ENCODE measurements at regions not wholly inside any gene's neighbourhood (a gene's known extent, or its start where the extent isn't known, plus 50 kb on each side); places are given as distances from the start of the nearest gene placed in this dataset.

DNA sequence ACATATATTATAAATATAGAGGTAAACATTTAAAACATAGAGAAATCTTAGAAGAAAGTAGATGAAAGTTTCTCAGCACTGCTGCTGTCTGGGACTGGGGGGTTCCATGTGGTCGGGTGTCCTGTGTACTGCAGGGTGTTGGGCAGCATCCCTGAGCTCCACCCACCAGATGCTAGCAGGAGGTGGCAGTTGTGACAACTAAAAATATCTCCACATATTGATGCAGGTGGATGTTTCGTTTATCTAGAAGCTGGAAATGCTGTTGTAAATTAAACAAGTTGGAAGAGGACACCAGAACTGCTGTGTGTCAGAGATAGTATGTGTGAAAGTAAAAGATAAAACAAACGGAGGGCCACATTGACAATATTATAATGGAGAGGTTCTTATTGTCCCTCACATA is 297.1 kb upstream of the USP9Y start:
- DNase-seq (ENCODE audit: low read depth) = no peak
- H3K4me3 ChIP-seq (ENCODE audit: low read depth, low read length) = no peak overlapping the region
- TF ChIP-seq, protein P1, sequence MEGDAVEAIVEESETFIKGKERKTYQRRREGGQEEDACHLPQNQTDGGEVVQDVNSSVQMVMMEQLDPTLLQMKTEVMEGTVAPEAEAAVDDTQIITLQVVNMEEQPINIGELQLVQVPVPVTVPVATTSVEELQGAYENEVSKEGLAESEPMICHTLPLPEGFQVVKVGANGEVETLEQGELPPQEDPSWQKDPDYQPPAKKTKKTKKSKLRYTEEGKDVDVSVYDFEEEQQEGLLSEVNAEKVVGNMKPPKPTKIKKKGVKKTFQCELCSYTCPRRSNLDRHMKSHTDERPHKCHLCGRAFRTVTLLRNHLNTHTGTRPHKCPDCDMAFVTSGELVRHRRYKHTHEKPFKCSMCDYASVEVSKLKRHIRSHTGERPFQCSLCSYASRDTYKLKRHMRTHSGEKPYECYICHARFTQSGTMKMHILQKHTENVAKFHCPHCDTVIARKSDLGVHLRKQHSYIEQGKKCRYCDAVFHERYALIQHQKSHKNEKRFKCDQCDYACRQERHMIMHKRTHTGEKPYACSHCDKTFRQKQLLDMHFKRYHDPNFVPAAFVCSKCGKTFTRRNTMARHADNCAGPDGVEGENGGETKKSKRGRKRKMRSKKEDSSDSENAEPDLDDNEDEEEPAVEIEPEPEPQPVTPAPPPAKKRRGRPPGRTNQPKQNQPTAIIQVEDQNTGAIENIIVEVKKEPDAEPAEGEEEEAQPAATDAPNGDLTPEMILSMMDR (conservative IDR thresholded peaks at IDR 0.05; ENCODE audit: low read depth, low read length) = no peak

GRCh38 chrY:12408236-12408635 is 292.8 kb upstream of the USP9Y start:
- H3K4me3 ChIP-seq (ENCODE audit: low read depth, low read length) = no peak overlapping the region
- TF ChIP-seq, protein P1 (conservative IDR thresholded peaks at IDR 0.05; ENCODE audit: low read depth, low read length) = no peak

DNA sequence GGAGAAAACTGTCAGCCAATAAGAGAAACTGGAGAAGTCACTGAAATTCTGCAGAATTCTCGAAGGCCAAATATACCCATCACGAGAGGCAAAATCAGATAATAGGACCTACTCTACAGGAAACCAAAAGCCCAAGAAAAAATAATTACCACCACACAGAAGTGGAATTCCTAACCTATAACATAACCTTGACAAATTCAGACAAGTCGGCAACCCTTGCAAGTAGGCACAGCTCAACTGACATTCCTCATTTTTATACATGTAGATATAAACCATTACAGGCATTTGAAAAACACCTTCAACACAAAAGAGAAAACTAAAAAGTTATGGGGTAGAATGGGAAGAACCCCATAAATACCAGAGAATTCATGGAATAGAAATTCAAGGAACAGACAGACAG is 290.3 kb upstream of the USP9Y start:
- TF ChIP-seq, protein P1 (conservative IDR thresholded peaks at IDR 0.05; ENCODE audit: low read depth, low read length) = no peak
- no peak overlapping the region for H3K4me3 ChIP-seq (ENCODE audit: low read depth, low read length)
- no peak for DNase-seq (ENCODE audit: low read depth)

More at GRCh38 chrY:12408236-12408635, 292.8 kb upstream of the USP9Y start:
- DNase-seq (ENCODE audit: low read depth) = no peak

DNA sequence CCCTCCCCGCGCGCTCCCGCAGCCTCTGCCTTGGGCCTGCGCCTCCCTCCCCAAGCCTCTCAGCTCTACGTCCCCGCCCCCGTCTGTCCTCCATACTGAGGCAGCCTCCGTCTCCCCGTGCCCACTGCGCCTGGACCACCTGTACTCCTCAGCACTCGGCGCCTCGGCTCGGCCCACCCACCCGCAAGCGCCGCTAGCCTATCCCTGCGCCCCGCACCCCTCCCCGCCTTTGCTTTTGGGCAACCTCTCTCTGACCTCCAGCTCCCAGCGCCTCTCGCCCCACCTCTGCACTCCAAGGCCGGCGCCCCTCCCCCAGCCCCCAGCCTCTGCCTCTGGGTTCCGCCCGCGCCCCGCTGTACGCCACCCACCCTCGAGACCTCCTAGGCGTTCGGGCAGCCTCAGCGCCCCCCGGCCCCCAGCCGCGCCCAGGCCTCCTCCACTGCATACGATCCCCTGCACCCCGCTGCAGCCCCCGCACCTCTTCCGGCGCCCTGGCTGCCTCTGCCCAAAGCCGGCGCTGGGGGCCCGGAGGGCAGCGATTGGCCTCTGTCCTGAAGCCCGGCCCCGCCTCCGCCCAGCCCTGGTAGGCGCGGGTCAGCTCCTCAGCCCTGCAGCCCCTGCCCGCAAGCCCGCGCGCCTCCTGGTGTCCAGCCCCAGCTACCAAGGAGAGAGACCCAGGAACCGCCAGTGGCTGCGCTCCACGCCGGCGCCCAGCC is 279.8 kb upstream of the USP9Y start:
- TF ChIP-seq, protein P1 (conservative IDR thresholded peaks at IDR 0.05; ENCODE audit: low read depth, low read length) = no peak
- DNase-seq (ENCODE audit: low read depth) = no peak
- H3K4me3 ChIP-seq (ENCODE audit: low read depth, low read length) = no peak overlapping the region

GRCh38 chrY:12421788-12422124 is 279.3 kb upstream of the USP9Y start:
- no peak overlapping the region for H3K4me3 ChIP-seq (ENCODE audit: low read depth, low read length)
- no peak for DNase-seq (ENCODE audit: low read depth)
- TF ChIP-seq, protein P1 (conservative IDR thresholded peaks at IDR 0.05; ENCODE audit: low read depth, low read length) = no peak

DNA sequence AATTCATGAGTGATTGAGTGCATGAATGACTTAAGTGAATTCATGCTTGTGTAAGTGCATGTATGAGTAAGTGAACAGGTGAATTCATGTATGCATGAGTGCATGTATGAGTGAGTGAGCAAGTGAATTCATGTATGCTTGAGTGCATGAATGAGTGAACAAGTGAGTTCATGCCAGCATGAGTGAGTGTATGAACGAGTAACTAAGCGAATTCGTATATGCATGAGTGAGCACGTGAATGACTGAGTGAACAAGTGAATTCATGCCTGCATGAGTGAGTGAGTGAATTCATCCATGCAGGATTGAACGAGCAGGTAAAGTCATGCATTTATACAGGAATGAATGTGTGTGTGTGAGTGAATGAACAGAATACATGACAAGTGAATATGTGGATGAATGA is 278.5 kb upstream of the USP9Y start:
- TF ChIP-seq, protein P1 (conservative IDR thresholded peaks at IDR 0.05; ENCODE audit: low read depth, low read length) = no peak
- H3K4me3 ChIP-seq (ENCODE audit: low read depth, low read length) = no peak overlapping the region
- no peak for DNase-seq (ENCODE audit: low read depth)
